Kidney (tissue), 13 donors: ENCODE measurements at regions not wholly inside any gene's neighbourhood (a gene's known extent, or its start where the extent isn't known, plus 50 kb on each side); places are given as distances from the start of the nearest gene placed in this dataset.

Experiments
- DNase-seq, 5 donors: peaks; one replicate each; pipeline ENCODE4 v3.0.0-alpha.2; 2013 to 2020
- FAIRE-seq: peaks from 2 replicates; lab custom pipeline; 2012; peaks lifted over from hg19 to GRCh38; lab: Jason Lieb, UNC
- H3K27ac ChIP-seq, 2 donors: one replicate each; pipeline ENCODE4 v1.7.0; 2013; ENCODE audit warnings: low read depth in 2 of 2, low read length in 2 of 2, inconsistent platforms in 1 of 2
- H3K27me3 ChIP-seq: one replicate; pipeline ENCODE4 v1.7.1; 2013; ENCODE audit warnings: low read length, inconsistent platforms; ENCODE audit not compliant: control insufficient read depth, insufficient read depth
- H3K36me3 ChIP-seq, 3 donors: one replicate each; pipeline versions ENCODE4 v1.7.0 to v1.7.1; 2013; ENCODE audit warnings: low read length in 3 of 3, control low read depth in 1 of 3, inconsistent platforms in 1 of 3; ENCODE audit not compliant: insufficient read depth in 3 of 3, control insufficient read depth in 2 of 3
- H3K4me1 ChIP-seq, 3 donors: one replicate each; pipeline versions ENCODE4 v1.7.0 to v1.7.1; 2013; ENCODE audit warnings: low read length in 3 of 3, inconsistent platforms in 1 of 3, low read depth in 1 of 3; ENCODE audit not compliant: control insufficient read depth in 2 of 3, insufficient read depth in 2 of 3
- H3K4me3 ChIP-seq, 3 donors: one replicate each; pipeline versions ENCODE4 v1.7.0 to v1.8.1; 2013; ENCODE audit warnings: low read length in 3 of 3, control low read depth in 1 of 3, inconsistent platforms in 1 of 3
- H3K9ac ChIP-seq, 3 donors: one replicate each; pipeline versions ENCODE4 v1.7.0 to v1.7.1; 2013; ENCODE audit warnings: low read length in 3 of 3, control low read depth in 1 of 3, inconsistent platforms in 1 of 3
- H3K9me3 ChIP-seq, 3 donors: one replicate each; pipeline versions ENCODE4 v1.7.0 to v1.7.1; 2013; ENCODE audit warnings: low read length in 3 of 3, control low read depth in 1 of 3, inconsistent platforms in 1 of 3; ENCODE audit not compliant: control insufficient read depth in 2 of 3, insufficient read depth in 1 of 3
- intact Hi-C: fragments of 100-400 bp; cut with DNase I; formaldehyde crosslinking; loops from one replicate; pipeline ENCODE4 v1.11.1; 2022
- TF ChIP-seq, protein P1 (sequence below): IDR thresholded peaks from 3 replicates; pipeline ENCODE4 v1.5.1; 2012; ENCODE audit warnings: mild to moderate bottlenecking, moderate library complexity, borderline replicate concordance; ENCODE audit not compliant: insufficient read depth; ENCODE audit errors: extremely low read depth
- donor health status: control.
- donor health status: control.
- donor health status: control.
- donor health status: control.
- donor health status: control.
- donor health status: DM: yes; HTN: yes; CAD: no.
- donor health status: Normal renal cell carcinoma (clear cell type).

GRCh38 chr1:234735916-234736315 is 125.9 kb upstream of the IRF2BP2 start:
- no peak overlapping the region for H3K27ac ChIP-seq
- DNase-seq = no peak
- no peaks in the 10 kb centered on the region for H3K27me3 ChIP-seq
- TF ChIP-seq, protein P1, sequence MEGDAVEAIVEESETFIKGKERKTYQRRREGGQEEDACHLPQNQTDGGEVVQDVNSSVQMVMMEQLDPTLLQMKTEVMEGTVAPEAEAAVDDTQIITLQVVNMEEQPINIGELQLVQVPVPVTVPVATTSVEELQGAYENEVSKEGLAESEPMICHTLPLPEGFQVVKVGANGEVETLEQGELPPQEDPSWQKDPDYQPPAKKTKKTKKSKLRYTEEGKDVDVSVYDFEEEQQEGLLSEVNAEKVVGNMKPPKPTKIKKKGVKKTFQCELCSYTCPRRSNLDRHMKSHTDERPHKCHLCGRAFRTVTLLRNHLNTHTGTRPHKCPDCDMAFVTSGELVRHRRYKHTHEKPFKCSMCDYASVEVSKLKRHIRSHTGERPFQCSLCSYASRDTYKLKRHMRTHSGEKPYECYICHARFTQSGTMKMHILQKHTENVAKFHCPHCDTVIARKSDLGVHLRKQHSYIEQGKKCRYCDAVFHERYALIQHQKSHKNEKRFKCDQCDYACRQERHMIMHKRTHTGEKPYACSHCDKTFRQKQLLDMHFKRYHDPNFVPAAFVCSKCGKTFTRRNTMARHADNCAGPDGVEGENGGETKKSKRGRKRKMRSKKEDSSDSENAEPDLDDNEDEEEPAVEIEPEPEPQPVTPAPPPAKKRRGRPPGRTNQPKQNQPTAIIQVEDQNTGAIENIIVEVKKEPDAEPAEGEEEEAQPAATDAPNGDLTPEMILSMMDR = no peak
- no peak overlapping the region for H3K4me3 ChIP-seq
- H3K9ac ChIP-seq = no peak overlapping the region
- H3K36me3 ChIP-seq = no peaks in the 10 kb centered on the region
- intact Hi-C loops = no loop called here
- peaks cover 0 to 3% (median 0%) of the 10 kb centered on the region in 3 donors for H3K4me1 ChIP-seq
- FAIRE-seq = no peak
- no peaks in the 10 kb centered on the region for H3K9me3 ChIP-seq

GRCh38 chr1:234735476-234735875 is 125.5 kb upstream of the IRF2BP2 start:
- Histone ChIP-seq H3K9ac (no peak overlapping the region), H3K4me1 (peaks cover 0 to 3% (median 0%) of the 10 kb centered on the region in 3 donors), H3K4me3 (no peak overlapping the region), H3K27ac (no peak overlapping the region), H3K27me3 (no peaks in the 10 kb centered on the region), H3K9me3 (no peaks in the 10 kb centered on the region), H3K36me3 (no peaks in the 10 kb centered on the region)
- no peak for DNase-seq
- TF ChIP-seq, protein P1 = no peak
- FAIRE-seq = no peak
- intact Hi-C loops = no loop called here

GRCh38 chr1:234734869-234735268 is 124.9 kb upstream of the IRF2BP2 start:
- H3K36me3 ChIP-seq = no peaks in the 10 kb centered on the region
- H3K27ac ChIP-seq = no peak overlapping the region
- TF ChIP-seq, protein P1 = no peak
- no peak overlapping the region for H3K9ac ChIP-seq
- intact Hi-C loops = no loop called here
- no peak for DNase-seq
- FAIRE-seq = no peak
- H3K27me3 ChIP-seq = no peaks in the 10 kb centered on the region
- no peaks in the 10 kb centered on the region for H3K9me3 ChIP-seq
- no peak overlapping the region for H3K4me3 ChIP-seq
- H3K4me1 ChIP-seq = peaks cover 0 to 3% (median 0%) of the 10 kb centered on the region in 3 donors

GRCh38 chr1:234734412-234734835 is 124.4 kb upstream of the IRF2BP2 start:
- no peaks in the 10 kb centered on the region for H3K9me3 ChIP-seq
- TF ChIP-seq, protein P1 = no peak
- H3K27ac ChIP-seq = no peak overlapping the region
- H3K36me3 ChIP-seq = no peaks in the 10 kb centered on the region
- H3K4me1 ChIP-seq = peaks cover 0 to 3% (median 0%) of the 10 kb centered on the region in 3 donors
- intact Hi-C loops = no loop called here
- DNase-seq (peak in 4 of 5 donors; percentile 74 to 83 (median 78)), FAIRE-seq (no peak)
- H3K9ac ChIP-seq = no peak overlapping the region
- no peaks in the 10 kb centered on the region for H3K27me3 ChIP-seq
- no peak overlapping the region for H3K4me3 ChIP-seq
